22Rv1 (cell line): ENCODE measurements at regions not wholly inside any gene's neighbourhood (a gene's known extent, or its start where the extent isn't known, plus 50 kb on each side); places are given as distances from the start of the nearest gene placed in this dataset.
"Not testable (repeated sequence)": the region's sequence is repeated elsewhere in the genome, so short reads cannot be mapped to it uniquely, and the experiment has no call there.

Experiments used
- H3K27ac ChIP-seq: fragments of 450-650 bp; 2 replicates; pipeline ENCODE4 v1.5.1; 2017
- CTCF ChIP-seq: fragments of 450-650 bp; IDR thresholded peaks from 2 replicates; pipeline ENCODE4 v1.5.1; 2017; ENCODE audit warnings: mild to moderate bottlenecking
- ZFX ChIP-seq: fragments of 450-650 bp; IDR thresholded peaks from 2 replicates; pipeline ENCODE4 v1.6.1; 2017; ENCODE audit warnings: antibody characterized with exemption, borderline replicate concordance

GRCh38 chr21:28172376-28172775, 820.3 kb downstream of the LTN1 start:
- H3K27ac ChIP-seq, result no peak overlapping the region
- TF ChIP-seq CTCF, result no peak
- no peak for TF ChIP-seq ZFX

- no peak overlapping the region for H3K27ac ChIP-seq
- no peak for TF ChIP-seq ZFX
- no peak for TF ChIP-seq CTCF
Observed at GRCh38 chr21:28167366-28167765, 825.3 kb downstream of the LTN1 start.

GRCh38 chr21:28164519-28164918, 828.2 kb downstream of the LTN1 start:
- not testable (repeated sequence) for H3K27ac ChIP-seq

GRCh38 chr21:28162052-28162451, 830.6 kb downstream of the LTN1 start:
- not testable (repeated sequence) for H3K27ac ChIP-seq

GRCh38 chr21:28160378-28160777, 832.3 kb downstream of the LTN1 start:
- no peak for TF ChIP-seq CTCF
- no peak overlapping the region for H3K27ac ChIP-seq

GRCh38 chr21:28159396-28159795, 833.3 kb downstream of the LTN1 start:
- no peak overlapping the region for H3K27ac ChIP-seq
- no peak for TF ChIP-seq ZFX
- no peak for TF ChIP-seq CTCF

- H3K27ac ChIP-seq, result no peak overlapping the region
- TF ChIP-seq CTCF (no peak), ZFX (no peak)
Observed at GRCh38 chr21:28156590-28156989, 836.1 kb downstream of the LTN1 start.

GRCh38 chr21:28154121-28154520, 838.6 kb downstream of the LTN1 start:
- no peak for TF ChIP-seq ZFX
- no peak for TF ChIP-seq CTCF
- no peak overlapping the region for H3K27ac ChIP-seq

- TF ChIP-seq CTCF, result no peak
- no peak for TF ChIP-seq ZFX
- no peak overlapping the region for H3K27ac ChIP-seq
Observed at GRCh38 chr21:28152732-28153131, 839.9 kb downstream of the LTN1 start.
